ENCODE measurements at regions not wholly inside any gene's neighbourhood (a gene's known extent, or its start where the extent isn't known, plus 50 kb on each side); places are given as distances from the start of the nearest gene placed in this dataset.
"Not testable (repeated sequence)": the region's sequence is repeated elsewhere in the genome, so short reads cannot be mapped to it uniquely, and the experiment has no call there.

DNA sequence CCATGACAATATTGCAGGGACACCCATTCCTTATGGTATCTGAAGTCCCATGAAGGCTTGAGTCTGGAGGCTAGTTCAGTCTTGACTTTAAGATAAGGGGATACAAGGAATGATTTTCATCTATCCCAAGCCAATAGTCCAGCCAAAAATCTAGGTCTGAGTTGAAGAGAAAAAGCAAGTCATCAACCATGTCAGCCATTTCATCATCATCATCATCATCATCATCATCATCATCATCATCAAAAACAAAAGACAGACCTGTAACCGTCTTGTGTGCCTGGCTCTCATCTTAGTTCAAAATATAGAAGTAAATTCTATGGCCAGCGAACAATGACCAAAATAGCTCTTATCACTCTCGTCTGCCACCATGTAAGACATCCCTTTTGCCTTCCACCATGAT lies 59.5 kb upstream of the FAM90A26 start:
- H3K36me3 ChIP-seq; H3K4me1 ChIP-seq; H3K9me3 ChIP-seq; DNase-seq; intact Hi-C loops (cut with DNase I; ENCODE audit: low total_unique reads); H3K4me3 ChIP-seq; H3K27me3 ChIP-seq; H3K27ac ChIP-seq: not testable (repeated sequence)

DNA sequence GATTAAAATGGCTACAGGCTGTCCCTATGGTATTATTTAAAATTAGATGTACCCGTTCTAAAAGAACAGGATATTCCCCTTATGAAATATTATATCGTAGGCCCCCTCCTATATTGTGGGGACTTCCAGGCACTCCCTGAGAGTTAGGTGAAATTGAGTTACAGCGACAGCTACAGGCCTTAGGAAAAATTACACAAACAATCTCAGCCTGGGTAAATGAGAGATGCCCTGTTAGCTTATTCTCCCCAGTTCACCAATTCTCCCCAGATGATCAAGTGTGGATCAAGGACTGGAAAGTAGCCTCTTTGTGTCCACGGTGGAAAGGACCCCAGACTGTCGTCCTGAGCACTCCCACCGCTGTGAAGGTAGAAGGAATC lies 67.1 kb upstream of the FAM90A26 start:
- H3K4me3 ChIP-seq; intact Hi-C loops (cut with DNase I; ENCODE audit: low total_unique reads); H3K9me3 ChIP-seq; DNase-seq; H3K4me1 ChIP-seq; H3K27ac ChIP-seq; H3K36me3 ChIP-seq; H3K27me3 ChIP-seq: not testable (repeated sequence)

DNA sequence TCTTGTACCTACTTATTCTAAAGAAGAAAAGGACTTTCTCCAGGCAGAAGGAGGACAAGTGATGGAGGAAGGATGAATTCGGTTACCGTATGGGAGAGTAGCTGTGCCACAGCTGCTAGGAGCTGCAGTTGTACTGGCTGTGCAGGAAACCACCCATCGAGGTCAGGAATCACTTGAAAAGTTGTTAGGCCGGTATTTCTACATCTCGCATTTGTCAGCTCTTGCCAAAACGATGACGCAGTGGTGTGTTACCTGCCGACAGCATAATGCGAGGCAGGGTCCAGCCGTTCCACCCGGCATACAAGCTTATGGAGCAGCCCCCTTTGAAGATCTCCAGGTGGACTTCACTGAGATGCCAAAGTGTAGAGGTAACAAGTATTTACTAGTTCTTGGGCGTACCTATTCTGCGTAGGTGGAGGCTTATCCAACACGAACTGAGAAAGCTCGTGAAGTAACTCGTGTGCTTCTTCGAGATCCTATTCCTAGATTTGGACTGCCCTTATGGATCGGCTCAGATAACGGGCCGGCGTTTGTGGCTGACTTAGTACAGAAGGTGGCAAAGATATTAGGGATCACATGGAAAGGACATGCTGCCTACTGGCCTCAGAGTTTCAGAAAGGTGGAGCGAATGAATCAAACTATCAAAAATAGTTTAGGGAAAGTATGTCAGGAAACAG lies 67.6 kb upstream of the FAM90A26 start:
- H3K4me3 ChIP-seq; H3K36me3 ChIP-seq; H3K27me3 ChIP-seq; DNase-seq; H3K27ac ChIP-seq; H3K4me1 ChIP-seq; intact Hi-C loops (cut with DNase I; ENCODE audit: low total_unique reads); H3K9me3 ChIP-seq: not testable (repeated sequence)

DNA sequence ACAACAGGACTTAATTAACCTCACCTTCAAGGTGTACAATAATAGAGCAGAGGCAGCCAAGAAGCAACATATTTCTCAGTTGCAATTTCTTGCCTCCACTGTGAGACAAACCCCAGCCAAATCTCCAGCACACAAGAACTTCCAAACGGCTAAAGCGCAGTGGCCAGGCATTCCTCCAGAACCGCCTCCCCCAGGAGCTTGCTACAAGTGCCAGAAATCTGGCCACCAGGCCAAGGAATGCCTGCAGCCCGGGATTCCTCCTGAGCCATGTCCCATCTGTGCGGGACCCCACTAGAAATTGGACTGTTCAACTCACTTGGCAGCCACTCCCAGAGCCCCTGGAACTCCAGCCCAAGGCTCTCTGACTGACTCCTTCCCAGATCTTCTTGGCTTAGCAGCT lies 73.9 kb upstream of the FAM90A26 start:
- H3K9me3 ChIP-seq; H3K27me3 ChIP-seq; H3K4me1 ChIP-seq; H3K27ac ChIP-seq; DNase-seq; intact Hi-C loops (cut with DNase I; ENCODE audit: low total_unique reads); H3K36me3 ChIP-seq; H3K4me3 ChIP-seq: not testable (repeated sequence)

DNA sequence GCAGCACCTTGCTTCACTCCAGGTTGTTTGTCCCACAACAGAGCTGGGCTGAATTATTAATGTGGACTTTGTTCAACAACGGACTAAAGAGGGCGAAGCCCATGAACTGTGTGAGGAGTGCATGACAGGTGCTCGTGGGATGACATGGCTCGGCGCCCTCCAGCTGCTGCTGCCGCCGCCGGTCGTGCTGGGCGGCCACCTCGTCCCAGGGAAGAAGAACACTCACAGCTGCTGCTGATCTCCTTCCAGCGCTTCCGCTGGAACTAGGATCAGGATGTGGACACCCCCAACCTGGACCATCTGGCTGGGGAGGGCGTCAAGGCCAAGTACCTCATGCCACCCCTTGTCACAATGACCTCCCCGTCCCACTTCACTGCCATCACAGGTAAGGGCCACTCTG lies 91.4 kb upstream of the FAM90A26 start:
- H3K36me3 ChIP-seq; DNase-seq; H3K27ac ChIP-seq; H3K4me1 ChIP-seq; intact Hi-C loops (cut with DNase I; ENCODE audit: low total_unique reads); H3K9me3 ChIP-seq; H3K4me3 ChIP-seq; H3K27me3 ChIP-seq: not testable (repeated sequence)

DNA sequence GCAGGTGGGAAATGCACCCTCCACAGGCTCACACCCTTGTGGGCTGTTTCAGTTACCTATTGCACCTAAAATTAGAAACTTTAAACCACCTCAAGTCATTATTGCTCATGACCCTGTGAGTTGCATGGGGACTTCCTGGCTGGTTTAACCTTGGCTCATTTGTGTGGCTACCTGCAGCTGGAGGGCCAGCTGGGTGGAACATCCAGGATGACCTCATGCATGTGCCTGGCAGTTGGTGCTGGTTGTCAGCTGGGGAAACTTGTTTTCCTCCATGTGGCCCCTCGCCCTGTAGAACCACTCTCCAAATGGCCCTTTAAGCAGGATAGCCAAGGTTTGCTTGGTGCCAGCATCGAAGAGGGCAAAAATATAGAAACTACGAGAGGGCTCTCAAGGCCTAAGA lies 93.2 kb upstream of the FAM90A26 start:
- DNase-seq; H3K4me3 ChIP-seq; intact Hi-C loops (cut with DNase I; ENCODE audit: low total_unique reads); H3K4me1 ChIP-seq; H3K27ac ChIP-seq; H3K36me3 ChIP-seq; H3K27me3 ChIP-seq; H3K9me3 ChIP-seq: not testable (repeated sequence)

DNA sequence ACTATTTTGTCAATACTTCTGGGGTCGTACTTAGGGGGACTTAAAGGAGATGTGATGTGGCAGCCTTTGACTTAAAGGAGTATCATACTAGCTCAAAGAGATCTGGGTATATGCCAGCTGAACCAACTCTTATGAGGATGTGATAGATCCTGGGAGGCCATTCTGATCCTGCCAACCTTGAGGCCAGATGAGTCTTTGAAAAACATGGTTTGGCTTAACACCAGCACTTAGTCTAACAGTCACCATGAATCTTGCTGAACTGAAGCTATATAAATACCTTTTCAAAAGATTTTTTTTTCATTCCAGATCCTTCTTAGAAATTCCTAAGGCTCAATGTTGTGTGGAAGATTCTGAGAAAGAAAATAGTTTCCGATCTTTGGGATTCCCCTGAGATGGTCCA lies 93.7 kb upstream of the FAM90A26 start:
- H3K4me3 ChIP-seq; H3K36me3 ChIP-seq; intact Hi-C loops (cut with DNase I; ENCODE audit: low total_unique reads); DNase-seq; H3K27ac ChIP-seq; H3K27me3 ChIP-seq; H3K9me3 ChIP-seq; H3K4me1 ChIP-seq: not testable (repeated sequence)

DNA sequence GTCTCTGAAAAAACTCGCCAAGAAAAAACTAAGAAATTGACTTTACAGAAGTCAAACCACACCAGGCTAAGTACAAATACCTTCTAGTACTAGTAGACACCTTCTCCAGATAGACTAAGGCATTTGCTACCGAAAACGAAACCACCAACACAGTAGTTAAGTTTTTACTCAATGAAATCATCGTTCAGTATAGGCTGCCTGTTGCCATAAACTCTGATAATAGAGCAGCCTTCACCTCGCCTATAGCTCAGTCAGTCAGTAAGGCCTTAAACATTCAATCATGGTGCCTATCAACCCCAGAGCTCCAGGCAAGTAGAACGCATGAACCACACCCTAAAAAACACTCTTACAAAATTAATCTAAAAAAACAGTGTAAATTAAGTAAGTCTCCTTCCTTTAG lies 96.8 kb upstream of the FAM90A26 start:
- H3K4me1 ChIP-seq; intact Hi-C loops (cut with DNase I; ENCODE audit: low total_unique reads); H3K36me3 ChIP-seq; H3K27me3 ChIP-seq; H3K9me3 ChIP-seq; DNase-seq; H3K27ac ChIP-seq; H3K4me3 ChIP-seq: not testable (repeated sequence)

DNA sequence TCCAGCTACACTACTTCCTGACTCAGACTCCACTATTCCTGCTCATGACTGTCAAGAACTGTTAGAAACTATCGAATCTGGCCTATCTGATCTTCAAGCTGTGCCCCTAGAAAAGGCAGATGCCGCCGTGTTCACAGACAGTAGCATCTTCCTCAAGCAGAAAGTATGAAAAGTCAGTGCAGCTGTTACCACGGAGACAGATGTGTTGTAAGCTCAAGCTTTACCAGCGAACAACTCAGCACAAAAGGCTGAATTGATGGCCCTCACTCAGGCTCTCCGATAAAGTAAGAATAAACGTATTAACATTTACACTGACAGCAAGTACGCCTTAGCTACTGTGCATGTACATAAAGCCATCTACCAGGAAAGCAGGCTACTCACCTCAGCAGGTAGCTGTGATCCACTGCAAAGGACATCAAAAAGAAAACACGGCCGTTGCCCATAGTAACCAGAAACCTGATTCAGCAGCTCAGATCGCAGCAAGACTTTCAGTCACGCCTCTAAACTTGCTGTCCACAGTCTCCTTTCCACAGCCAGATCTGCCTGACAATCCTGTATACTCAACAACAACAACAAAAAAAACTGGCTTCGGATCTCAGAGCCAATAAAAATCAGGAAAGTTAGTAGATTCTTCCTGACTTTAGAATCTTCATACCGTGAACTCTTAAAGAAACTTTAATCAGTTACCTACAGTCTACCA lies 97.5 kb upstream of the FAM90A26 start:
- H3K36me3 ChIP-seq; H3K27ac ChIP-seq; H3K9me3 ChIP-seq; DNase-seq; intact Hi-C loops (cut with DNase I; ENCODE audit: low total_unique reads); H3K27me3 ChIP-seq; H3K4me3 ChIP-seq; H3K4me1 ChIP-seq: not testable (repeated sequence)

DNA sequence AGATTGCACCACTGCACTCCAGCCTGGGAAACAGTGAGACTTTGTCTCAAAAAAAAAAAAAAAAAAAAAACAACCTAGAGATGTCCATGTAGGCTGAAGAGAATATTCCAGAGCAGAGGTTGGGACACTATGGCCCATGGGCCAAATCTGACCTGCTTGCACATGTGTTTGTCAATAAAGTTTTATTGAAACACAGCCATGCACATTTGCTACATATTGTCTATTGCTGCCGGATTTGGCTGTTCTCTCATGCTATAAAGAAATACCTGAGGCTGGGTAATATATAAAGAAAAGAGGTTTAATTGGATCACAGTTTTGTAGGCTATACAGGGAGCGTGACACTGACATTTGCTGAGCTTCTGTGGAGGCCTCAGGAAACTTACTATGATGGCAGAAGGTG lies 102.3 kb upstream of the FAM90A26 start:
- H3K9me3 ChIP-seq; H3K4me3 ChIP-seq; intact Hi-C loops (cut with DNase I; ENCODE audit: low total_unique reads); H3K36me3 ChIP-seq; H3K27me3 ChIP-seq; DNase-seq; H3K4me1 ChIP-seq; H3K27ac ChIP-seq: not testable (repeated sequence)

DNA sequence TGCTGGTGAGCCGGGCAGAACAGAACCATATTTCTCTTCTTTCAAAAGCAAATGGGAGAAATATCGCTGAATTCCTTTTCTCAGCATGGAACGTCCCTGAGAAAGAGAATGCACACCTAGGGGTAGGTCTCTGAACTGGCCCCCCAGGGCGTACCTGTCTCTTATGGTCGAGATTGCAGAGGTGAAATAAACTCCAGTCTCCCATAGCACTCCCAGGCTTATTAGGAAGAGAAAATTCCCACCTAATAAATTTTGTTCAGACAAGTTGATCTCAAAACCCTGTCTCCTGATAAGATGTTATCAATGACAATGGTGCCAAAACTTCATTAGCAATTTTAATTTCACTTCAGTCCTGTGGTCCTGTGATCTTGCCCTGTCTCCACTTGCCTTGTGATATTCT lies 106.6 kb upstream of the FAM90A26 start:
- H3K36me3 ChIP-seq; H3K9me3 ChIP-seq; DNase-seq; H3K4me3 ChIP-seq; H3K4me1 ChIP-seq; H3K27me3 ChIP-seq; H3K27ac ChIP-seq; intact Hi-C loops (cut with DNase I; ENCODE audit: low total_unique reads): not testable (repeated sequence)

DNA sequence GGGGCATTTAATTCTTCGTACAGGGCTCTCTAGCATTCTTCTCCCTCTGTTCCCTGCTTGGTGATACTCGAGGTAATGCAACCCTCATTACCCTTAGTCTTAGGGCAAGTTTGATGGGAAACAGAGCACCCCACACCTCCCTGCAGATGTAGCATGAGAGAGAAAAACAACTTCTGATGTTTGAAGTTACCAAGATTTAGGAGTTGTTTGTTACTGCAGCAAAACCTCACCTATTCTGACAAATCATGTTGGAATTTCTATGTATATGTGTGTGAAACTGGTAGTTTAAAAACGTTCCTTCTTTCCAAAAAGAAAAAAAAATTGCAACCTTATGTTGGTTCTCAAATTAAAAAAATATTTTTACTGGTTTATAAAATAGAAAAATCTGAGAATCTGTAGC lies 145.3 kb upstream of the FAM90A26 start:
- intact Hi-C loops (cut with DNase I; ENCODE audit: low total_unique reads); H3K36me3 ChIP-seq; H3K4me1 ChIP-seq; H3K27me3 ChIP-seq; H3K4me3 ChIP-seq; H3K27ac ChIP-seq; H3K9me3 ChIP-seq; DNase-seq: not testable (repeated sequence)

DNA sequence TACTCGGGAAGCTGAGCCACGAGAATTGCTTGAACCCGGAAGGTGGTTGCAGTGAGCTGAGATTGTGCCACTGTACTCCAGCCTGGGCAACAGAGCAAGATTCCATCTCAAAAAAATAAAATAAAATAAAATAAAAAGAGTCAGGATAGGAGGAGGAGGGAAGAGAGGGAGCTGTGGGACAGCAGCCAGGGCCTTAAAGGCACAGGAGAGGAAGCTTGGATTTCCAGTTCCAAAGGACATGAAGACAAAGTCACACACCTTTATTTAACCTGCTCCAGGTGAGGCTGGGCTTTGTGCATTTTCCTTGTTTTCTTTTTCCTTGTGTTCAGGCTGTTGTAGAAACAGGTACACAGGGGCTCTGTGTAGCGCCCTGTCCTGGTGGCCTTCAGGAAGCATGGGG lies 138.2 kb upstream of the HMX1 start:
- H3K27me3 ChIP-seq; DNase-seq; H3K36me3 ChIP-seq; H3K4me1 ChIP-seq; H3K9me3 ChIP-seq; intact Hi-C loops (cut with DNase I; ENCODE audit: low total_unique reads); H3K4me3 ChIP-seq; H3K27ac ChIP-seq: not testable (repeated sequence)

DNA sequence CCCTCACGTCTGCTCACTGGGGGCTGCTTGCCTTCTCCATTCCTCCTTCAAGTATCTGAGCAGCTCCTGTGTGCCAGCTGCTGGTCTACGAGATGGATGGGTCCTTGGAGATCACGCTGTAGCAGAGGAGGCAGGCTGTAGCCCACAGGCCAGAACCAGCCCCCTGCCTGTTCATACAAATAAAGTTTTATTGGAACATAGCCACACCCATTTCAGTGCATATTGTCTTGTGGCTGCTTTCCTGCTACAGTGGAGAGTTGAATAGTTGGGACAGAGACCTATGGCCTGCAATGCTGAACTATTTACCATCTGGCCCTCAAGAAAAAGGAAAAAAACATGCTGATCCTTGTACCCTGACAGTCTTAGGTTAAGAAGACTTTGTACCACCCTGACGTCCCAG lies 136.8 kb upstream of the HMX1 start:
- H3K4me3 ChIP-seq; H3K36me3 ChIP-seq; H3K27me3 ChIP-seq; H3K4me1 ChIP-seq; DNase-seq; H3K9me3 ChIP-seq; H3K27ac ChIP-seq; intact Hi-C loops (cut with DNase I; ENCODE audit: low total_unique reads): not testable (repeated sequence)
